Pancreas (tissue), 10 donors: ENCODE measurements at regions not wholly inside any gene's neighbourhood (a gene's known extent, or its start where the extent isn't known, plus 50 kb on each side); places are given as distances from the start of the nearest gene placed in this dataset.

Experiments used
- ATAC-seq, 4 donors: fragments of 200-7000 bp; cut with Tn5 transposase; one replicate each; pipeline versions ENCODE4 v1.8.0 to v1.9.1; 2020; ENCODE audit warnings: mild to moderate bottlenecking in 4 of 4, moderate library complexity in 4 of 4
- DNase-seq, 6 donors: peaks; one replicate each; pipeline ENCODE4 v3.0.0-alpha.2; 2020
- FAIRE-seq: peaks from 2 replicates; lab custom pipeline; 2012; peaks lifted over from hg19 to GRCh38; lab: Jason Lieb, UNC
- H3K27ac ChIP-seq, 4 donors: fragments of 200-600 bp; sonication (generic); 1 replicate in 3 of 4; 2 replicates in 1 of 4; pipeline versions ENCODE4 v1.5.0 to v1.8.0; 2020
- H3K27me3 ChIP-seq, 4 donors: fragments of 200-600 bp; one replicate each; pipeline ENCODE4 v1.8.0; 2021
- H3K36me3 ChIP-seq, 3 donors: fragments of 200-600 bp; sonication (generic) in 1 of 3; one replicate each; pipeline versions ENCODE4 v1.5.0 to v1.8.0; 2020 to 2021
- H3K4me1 ChIP-seq, 3 donors: fragments of 200-600 bp; one replicate each; pipeline ENCODE4 v1.8.0; 2021
- H3K4me3 ChIP-seq, 4 donors: fragments of 200-600 bp; sonication (generic) in 2 of 4; one replicate each; pipeline versions ENCODE4 v1.5.0 to v1.8.0; 2020 to 2021
- H3K9me3 ChIP-seq, 4 donors: fragments of 200-600 bp; one replicate each; pipeline ENCODE4 v1.8.0; 2021
- CTCF ChIP-seq, 4 donors: fragments of 200-600 bp; sonication (generic) in 3 of 4; IDR thresholded peaks; one replicate each; pipeline versions ENCODE4 v1.5.0 to v1.8.0; 2021; ENCODE audit warnings: antibody characterized with exemption in 4 of 4
- WGBS, 2 donors: extraction: QIAGEN DNeasy Blood & Tissue Kit; methylation state at CpG; one replicate each; pipeline ENCODE4 v1.1.7; 2013; 5-methylcytosine and 5-hydroxymethylcytosine counted together
- intact Hi-C, 3 donors: fragments of 100-400 bp; cut with DNase I; formaldehyde crosslinking; loops; one replicate each; pipeline versions ENCODE4 v1.11.1 to v1.14.2; 2022
- donor health status: healthy with polysubstance abuse.
- donor health status: DM: no; HTN: no; CAD: no; lungs with moderate emphysema.
- donor health status: DM: no; HTN: no; CAD: no.
- donor health status: control.
- donor health status: control.
- donor health status: Bipolar disorder and iron deficiency.
- donor health status: DM: yes; HTN: yes; CAD: no.
- donor health status: DM: no; HTN: no; CAD: no.
- donor health status: DM: no; HTN: no; CAD: no.
- donor health status: DM: yes; HTN: yes; CAD: no.

DNA sequence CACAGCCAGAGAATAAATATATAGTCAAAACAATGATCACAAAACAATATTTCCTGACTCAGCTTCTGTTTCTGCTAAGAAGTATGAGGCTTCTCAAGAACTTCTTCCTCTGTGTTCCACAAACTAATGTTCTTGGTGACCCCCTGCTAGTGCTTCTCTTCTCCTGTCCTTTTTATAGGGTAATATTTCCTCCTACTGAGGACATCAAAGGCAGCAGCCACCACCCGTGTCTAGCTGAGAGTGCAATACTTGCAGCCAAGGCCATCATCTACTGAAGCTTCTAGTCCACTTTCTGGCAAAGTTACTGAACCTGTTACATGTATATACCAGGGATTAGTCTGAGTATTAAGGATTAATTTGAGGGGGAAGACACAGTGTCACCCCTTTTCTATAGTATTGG, 83.7 kb upstream of the SLC12A2 start:
- no peak for TF ChIP-seq CTCF (IDR thresholded peaks at IDR 0.05)
- Histone ChIP-seq H3K36me3 (no peaks in the 10 kb centered on the region), H3K27me3 (no peaks in the 10 kb centered on the region), H3K4me1 (no peaks in the 10 kb centered on the region), H3K9me3 (no peaks in the 10 kb centered on the region), H3K27ac (no peak overlapping the region), H3K4me3 (no peak overlapping the region)
- FAIRE-seq, result no peak
- ATAC-seq, result no peak
- intact Hi-C loops, result no loop called here
- DNase-seq, result no peak
- WGBS, 2 donors, result 54 to 59% methylated on average over 1 of the region's 1 CpG

DNA sequence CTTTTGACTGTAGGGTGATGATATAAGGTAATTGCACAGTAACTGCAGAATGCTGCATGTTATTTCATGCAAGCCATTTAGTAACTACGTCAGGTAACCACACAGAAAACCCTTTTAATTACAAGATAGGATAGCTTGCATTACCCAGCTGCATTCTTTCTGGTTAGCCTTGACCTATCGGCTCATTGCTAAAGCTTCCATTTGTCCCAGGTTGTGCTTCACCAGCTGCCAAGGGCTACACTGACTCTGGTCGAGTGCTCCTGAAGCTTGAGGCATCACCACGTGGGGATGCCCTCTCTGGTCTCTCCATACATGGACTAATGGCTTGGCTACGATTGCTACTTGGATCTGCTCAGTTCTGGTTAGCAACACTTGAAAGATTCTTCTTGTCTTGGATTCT, 81.1 kb upstream of the SLC12A2 start:
- intact Hi-C loops, result no loop called here
- H3K27me3 ChIP-seq, result no peaks in the 10 kb centered on the region
- no peak for TF ChIP-seq CTCF (IDR thresholded peaks at IDR 0.05)
- H3K4me1 ChIP-seq, result no peaks in the 10 kb centered on the region
- no peak overlapping the region for H3K4me3 ChIP-seq
- FAIRE-seq, result no peak
- no peak for ATAC-seq
- no peaks in the 10 kb centered on the region for H3K9me3 ChIP-seq
- DNase-seq, result no peak
- no peaks in the 10 kb centered on the region for H3K36me3 ChIP-seq
- H3K27ac ChIP-seq, result no peak overlapping the region
- 82% methylated on average over 5 of the region's 5 CpGs for WGBS, 2 donors

- TF ChIP-seq CTCF (IDR thresholded peaks at IDR 0.05), result no peak
- ATAC-seq, result peak in 2 of 4 donors; percentile 30 to 75
- intact Hi-C loops, result no loop called here
- Histone ChIP-seq H3K9me3 (no peaks in the 10 kb centered on the region), H3K4me1 (no peaks in the 10 kb centered on the region), H3K27me3 (no peaks in the 10 kb centered on the region), H3K27ac (peak overlapping the region in 1 of 4 donors; percentile 45), H3K36me3 (no peaks in the 10 kb centered on the region), H3K4me3 (no peak overlapping the region)
- WGBS, 2 donors, result 68 to 69% methylated on average over 2 of the region's 2 CpGs
- DNase-seq, result no peak
- peak; percentile 77 for FAIRE-seq
Observed at GRCh38 chr5:128007939-128008338, 75.6 kb upstream of the SLC12A2 start.

GRCh38 chr5:128009403-128009802, 74.2 kb upstream of the SLC12A2 start:
- no peak for TF ChIP-seq CTCF (IDR thresholded peaks at IDR 0.05)
- no peaks in the 10 kb centered on the region for H3K36me3 ChIP-seq
- FAIRE-seq (no peak), ATAC-seq (no peak), DNase-seq (no peak)
- no peaks in the 10 kb centered on the region for H3K4me1 ChIP-seq
- H3K27me3 ChIP-seq, result no peaks in the 10 kb centered on the region
- no peak overlapping the region for H3K27ac ChIP-seq
- no peak overlapping the region for H3K4me3 ChIP-seq
- no peaks in the 10 kb centered on the region for H3K9me3 ChIP-seq
- intact Hi-C loops, result no loop called here

DNA sequence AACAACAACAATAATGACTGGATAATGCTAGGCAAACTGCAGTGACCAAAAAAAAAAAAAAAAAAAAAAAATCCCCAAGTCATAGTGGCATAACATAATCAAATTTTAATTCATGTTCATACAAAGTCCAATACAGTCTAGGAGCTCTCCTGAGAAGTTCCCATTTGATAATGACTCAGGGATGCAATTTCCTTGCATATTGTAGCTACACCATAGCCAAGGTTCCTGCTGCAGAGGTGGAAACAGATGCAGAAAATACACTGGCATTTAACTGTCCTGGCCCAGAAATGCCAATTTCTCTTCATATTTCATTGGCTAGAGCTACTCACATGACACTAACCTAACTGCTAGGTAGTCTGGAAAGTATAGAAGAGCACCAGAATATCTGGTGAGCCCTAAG, 72.2 kb upstream of the SLC12A2 start:
- H3K36me3 ChIP-seq, result no peaks in the 10 kb centered on the region
- no peaks in the 10 kb centered on the region for H3K9me3 ChIP-seq
- no peaks in the 10 kb centered on the region for H3K4me1 ChIP-seq
- H3K27ac ChIP-seq, result no peak overlapping the region
- no peak for FAIRE-seq
- intact Hi-C loops, result no loop called here
- H3K27me3 ChIP-seq, result no peaks in the 10 kb centered on the region
- H3K4me3 ChIP-seq, result no peak overlapping the region
- DNase-seq, result no peak
- no peak for TF ChIP-seq CTCF (IDR thresholded peaks at IDR 0.05)
- no peak for ATAC-seq
